DND-41 (cell line): ENCODE measurements at regions not wholly inside any gene's neighbourhood (a gene's known extent, or its start where the extent isn't known, plus 50 kb on each side); places are given as distances from the start of the nearest gene placed in this dataset.

Experiments used
- ATAC-seq: fragments of 200-7000 bp; cut with Tn5 transposase; 3 replicates; pipeline ENCODE4 v1.9.1; 2021; ENCODE audit warnings: low read depth; ENCODE audit not compliant: insufficient read depth
- DNase-seq: peaks from one replicate; pipeline ENCODE4 v3.0.0-alpha.2; 2020
- H2AFZ ChIP-seq: 2 replicates; pipeline ENCODE4 v1.6.0; 2012; ENCODE audit warnings: low read depth, low read length
- H3K27ac ChIP-seq: 2 replicates; pipeline ENCODE4 v1.5.1; 2012; ENCODE audit warnings: low read length, inconsistent platforms
- H3K27me3 ChIP-seq: fragments of 200-600 bp; sonication (generic); 2 replicates; pipeline ENCODE4 v1.6.0; 2012; ENCODE audit warnings: low read length, mild to moderate bottlenecking, inconsistent platforms; ENCODE audit not compliant: insufficient read depth, poor library complexity
- H3K36me3 ChIP-seq: 2 replicates; pipeline ENCODE4 v1.5.1; 2012; ENCODE audit warnings: low read length, inconsistent platforms; ENCODE audit not compliant: insufficient read depth
- H3K4me1 ChIP-seq: 2 replicates; pipeline ENCODE4 v1.5.1; 2012; ENCODE audit warnings: mild to moderate bottlenecking, low read length; ENCODE audit not compliant: insufficient read depth
- H3K4me2 ChIP-seq: 2 replicates; pipeline ENCODE4 v1.6.0; 2012; ENCODE audit warnings: mild to moderate bottlenecking, moderate library complexity, low read length, inconsistent platforms; ENCODE audit not compliant: insufficient read depth
- H3K4me3 ChIP-seq, 2 experiments: fragments of 200-600 bp in 1 of 2; shearing (Covaris generic) in 1 of 2; 2 replicates each; pipeline ENCODE4 v1.5.1; 2012 to 2016; ENCODE audit warnings: inconsistent platforms in 2 of 2, low read length in 2 of 2, mild to moderate bottlenecking in 2 of 2, low read depth in 1 of 2, moderate library complexity in 1 of 2
- H3K79me2 ChIP-seq: 2 replicates; pipeline ENCODE4 v1.6.0; 2012; ENCODE audit warnings: low read length, inconsistent platforms; ENCODE audit not compliant: insufficient read depth
- H3K9ac ChIP-seq: 2 replicates; pipeline ENCODE4 v1.6.0; 2012; ENCODE audit warnings: low read depth, mild to moderate bottlenecking, inconsistent platforms, low read length, moderate library complexity
- H3K9me3 ChIP-seq: 2 replicates; pipeline ENCODE4 v1.5.1; 2012; ENCODE audit warnings: low read length, moderate library complexity, mild to moderate bottlenecking, inconsistent platforms; ENCODE audit not compliant: insufficient read depth, severe bottlenecking
- H4K20me1 ChIP-seq: 2 replicates; pipeline ENCODE4 v1.6.0; 2012; ENCODE audit warnings: low read length; ENCODE audit not compliant: insufficient read depth
- EZH2 ChIP-seq: IDR thresholded peaks from 3 replicates; pipeline ENCODE4 v1.6.1; 2012; ENCODE audit warnings: borderline replicate concordance, low read depth, mild to moderate bottlenecking, moderate library complexity, low read length, inconsistent platforms; ENCODE audit not compliant: severe bottlenecking
- TF ChIP-seq, protein P1 (sequence below): IDR thresholded peaks from 2 replicates; pipeline ENCODE4 v1.5.1; 2012; ENCODE audit warnings: borderline replicate concordance, low read length, moderate library complexity, mild to moderate bottlenecking; ENCODE audit not compliant: poor library complexity, severe bottlenecking; ENCODE audit errors: extremely low read depth

DNA sequence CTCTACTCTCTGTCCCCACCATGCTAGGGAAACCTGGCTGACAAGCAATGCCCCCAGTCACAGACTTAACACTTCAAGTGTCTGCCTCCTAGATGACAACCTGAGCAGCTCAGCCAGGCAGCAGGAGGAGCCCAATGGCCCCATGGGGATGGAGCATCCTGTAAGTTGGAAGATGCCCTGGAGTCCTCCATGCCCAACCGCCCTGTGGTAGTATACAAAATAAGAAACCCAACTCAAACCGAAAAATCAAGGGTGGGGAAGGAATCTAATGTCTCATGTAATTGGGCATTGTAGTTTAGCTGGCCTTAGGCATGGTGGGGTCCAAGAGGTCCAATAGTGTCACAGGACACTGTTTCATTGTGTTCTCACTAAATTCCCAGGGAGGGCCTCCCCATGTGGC is 104.0 kb downstream of the AIPL1 start:
- no peak overlapping the region for H3K9ac ChIP-seq
- H4K20me1 ChIP-seq = no peaks in the 10 kb centered on the region
- DNase-seq (no peak), ATAC-seq (no peak)
- no peaks in the 10 kb centered on the region for H3K9me3 ChIP-seq
- no peaks in the 10 kb centered on the region for H3K4me1 ChIP-seq
- peaks cover 2% of the 10 kb centered on the region for H3K27me3 ChIP-seq
- no peaks in the 10 kb centered on the region for H3K36me3 ChIP-seq
- no peak for TF ChIP-seq EZH2
- TF ChIP-seq, protein P1, sequence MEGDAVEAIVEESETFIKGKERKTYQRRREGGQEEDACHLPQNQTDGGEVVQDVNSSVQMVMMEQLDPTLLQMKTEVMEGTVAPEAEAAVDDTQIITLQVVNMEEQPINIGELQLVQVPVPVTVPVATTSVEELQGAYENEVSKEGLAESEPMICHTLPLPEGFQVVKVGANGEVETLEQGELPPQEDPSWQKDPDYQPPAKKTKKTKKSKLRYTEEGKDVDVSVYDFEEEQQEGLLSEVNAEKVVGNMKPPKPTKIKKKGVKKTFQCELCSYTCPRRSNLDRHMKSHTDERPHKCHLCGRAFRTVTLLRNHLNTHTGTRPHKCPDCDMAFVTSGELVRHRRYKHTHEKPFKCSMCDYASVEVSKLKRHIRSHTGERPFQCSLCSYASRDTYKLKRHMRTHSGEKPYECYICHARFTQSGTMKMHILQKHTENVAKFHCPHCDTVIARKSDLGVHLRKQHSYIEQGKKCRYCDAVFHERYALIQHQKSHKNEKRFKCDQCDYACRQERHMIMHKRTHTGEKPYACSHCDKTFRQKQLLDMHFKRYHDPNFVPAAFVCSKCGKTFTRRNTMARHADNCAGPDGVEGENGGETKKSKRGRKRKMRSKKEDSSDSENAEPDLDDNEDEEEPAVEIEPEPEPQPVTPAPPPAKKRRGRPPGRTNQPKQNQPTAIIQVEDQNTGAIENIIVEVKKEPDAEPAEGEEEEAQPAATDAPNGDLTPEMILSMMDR = no peak
- no peak overlapping the region for H3K4me2 ChIP-seq
- H3K79me2 ChIP-seq = no peaks in the 10 kb centered on the region
- H3K27ac ChIP-seq = no peak overlapping the region
- H3K4me3 ChIP-seq = no peak overlapping the region
- no peak overlapping the region for H2AFZ ChIP-seq

GRCh38 chr17:6328279-6328678 is 106.6 kb downstream of the AIPL1 start:
- no peaks in the 10 kb centered on the region for H4K20me1 ChIP-seq
- no peaks in the 10 kb centered on the region for H3K79me2 ChIP-seq
- peaks cover 2% of the 10 kb centered on the region for H3K27me3 ChIP-seq
- H2AFZ ChIP-seq = no peak overlapping the region
- H3K27ac ChIP-seq = no peak overlapping the region
- DNase-seq (no peak), ATAC-seq (no peak)
- no peak overlapping the region for H3K4me2 ChIP-seq
- H3K4me3 ChIP-seq = no peak overlapping the region
- no peak overlapping the region for H3K9ac ChIP-seq
- no peaks in the 10 kb centered on the region for H3K4me1 ChIP-seq
- H3K36me3 ChIP-seq = no peaks in the 10 kb centered on the region
- H3K9me3 ChIP-seq = no peaks in the 10 kb centered on the region
- no peak for TF ChIP-seq EZH2
- TF ChIP-seq, protein P1 = no peak

GRCh38 chr17:6327007-6327406 is 107.9 kb downstream of the AIPL1 start:
- no peaks in the 10 kb centered on the region for H3K9me3 ChIP-seq
- TF ChIP-seq, protein P1 = peak; percentile 14
- TF ChIP-seq EZH2 = no peak
- H3K4me3 ChIP-seq = no peak overlapping the region
- H3K27ac ChIP-seq = no peak overlapping the region
- H4K20me1 ChIP-seq = no peaks in the 10 kb centered on the region
- H3K27me3 ChIP-seq = peaks cover 2% of the 10 kb centered on the region
- DNase-seq (peak; percentile 6), ATAC-seq (no peak)
- no peaks in the 10 kb centered on the region for H3K4me1 ChIP-seq
- no peak overlapping the region for H2AFZ ChIP-seq
- no peak overlapping the region for H3K4me2 ChIP-seq
- H3K79me2 ChIP-seq = no peaks in the 10 kb centered on the region
- no peak overlapping the region for H3K9ac ChIP-seq
- H3K36me3 ChIP-seq = no peaks in the 10 kb centered on the region

DNA sequence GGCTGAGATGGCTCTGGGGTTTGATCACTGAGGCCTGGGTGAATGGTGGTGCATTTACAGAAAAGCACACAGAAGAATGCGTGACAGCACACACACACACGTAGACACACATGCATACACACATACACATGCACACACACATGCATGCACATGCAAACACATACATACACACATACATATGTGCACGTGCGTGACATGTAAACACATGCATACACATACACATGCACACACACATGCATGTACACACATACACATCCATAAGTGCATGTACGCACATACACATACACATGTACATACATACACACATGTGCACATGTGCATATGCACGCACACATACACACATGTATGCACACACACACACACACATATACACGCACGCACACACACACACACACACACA is 108.4 kb downstream of the AIPL1 start:
- no peak for TF ChIP-seq EZH2
- TF ChIP-seq, protein P1 = no peak
- H3K27ac ChIP-seq = no peak overlapping the region
- H3K4me2 ChIP-seq = no peak overlapping the region
- no peaks in the 10 kb centered on the region for H3K9me3 ChIP-seq
- H3K79me2 ChIP-seq = no peaks in the 10 kb centered on the region
- peaks cover 2% of the 10 kb centered on the region for H3K27me3 ChIP-seq
- H3K4me1 ChIP-seq = no peaks in the 10 kb centered on the region
- DNase-seq (no peak), ATAC-seq (no peak)
- H3K9ac ChIP-seq = no peak overlapping the region
- no peak overlapping the region for H2AFZ ChIP-seq
- no peak overlapping the region for H3K4me3 ChIP-seq
- H4K20me1 ChIP-seq = no peaks in the 10 kb centered on the region
- H3K36me3 ChIP-seq = no peaks in the 10 kb centered on the region
